NCI-H1105 treated with DMSO at 0.1 percent for 48 hours (cell line): ENCODE measurements at regions not wholly inside any gene's neighbourhood (a gene's known extent, or its start where the extent isn't known, plus 50 kb on each side); places are given as distances from the start of the nearest gene placed in this dataset.

ENCODE experiments used
- DNase-seq: peaks from one replicate; lab custom pipeline; 2025; lab: John Stamatoyannopoulos, UW

DNA sequence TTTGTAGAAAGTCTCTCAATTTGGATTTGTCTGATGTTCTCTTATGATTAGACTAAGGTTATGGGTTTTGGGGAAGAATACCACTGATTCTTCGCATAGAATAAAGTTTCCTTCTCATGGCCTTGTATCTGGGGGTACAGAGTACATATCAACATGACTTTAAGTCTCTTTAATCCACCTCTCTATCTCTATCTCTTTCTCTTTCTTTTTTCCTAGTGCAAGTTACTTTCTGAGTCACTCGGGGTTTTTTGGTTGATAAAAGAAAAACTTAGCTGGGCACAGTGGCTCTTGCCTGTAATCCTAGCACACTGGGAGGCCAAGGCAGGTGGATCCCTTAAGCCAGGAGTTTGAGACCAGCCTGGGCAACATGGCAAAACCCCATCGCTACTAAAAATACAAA, 100.1 kb upstream of the MAP4K3 start:
- no peak for DNase-seq

DNA sequence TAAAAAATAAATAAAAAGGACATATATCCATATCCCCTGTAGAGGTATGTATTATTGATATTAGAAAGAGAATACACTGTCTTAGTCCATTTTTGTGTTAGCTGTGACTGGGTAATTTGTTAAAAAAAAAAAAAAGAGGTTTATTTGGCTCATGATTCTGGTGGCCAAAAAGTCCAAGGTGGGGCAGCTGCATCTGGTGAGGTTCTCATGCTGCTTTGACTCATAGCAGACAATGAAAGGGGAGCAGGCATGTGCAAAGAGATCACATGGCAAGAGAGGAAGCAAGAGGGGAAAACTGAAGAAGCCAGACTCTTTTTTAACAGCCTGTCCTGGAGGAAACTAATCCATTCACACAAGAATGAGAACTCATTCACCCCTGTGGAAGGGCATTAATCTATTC, 101.6 kb upstream of the MAP4K3 start:
- no peak for DNase-seq

DNA sequence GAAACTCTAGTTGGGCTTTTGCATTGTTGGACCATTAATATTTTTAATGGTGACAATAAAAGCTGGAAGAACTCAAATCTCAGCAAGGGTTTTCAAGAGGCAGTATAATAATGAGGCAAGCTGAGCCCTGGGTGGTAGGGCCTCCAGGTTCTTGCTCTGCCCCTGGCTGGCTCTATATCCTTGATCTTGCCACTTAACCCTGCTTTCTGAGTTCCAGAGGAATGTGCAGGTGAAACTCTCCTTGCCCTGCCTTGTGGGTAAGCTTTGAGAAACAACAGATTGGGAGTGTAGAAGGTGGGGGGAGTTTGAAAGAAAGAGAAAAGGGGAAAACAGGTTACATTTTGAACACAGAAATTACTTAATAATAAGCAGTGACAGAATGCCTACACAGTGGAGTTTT, 103.3 kb upstream of the MAP4K3 start:
- DNase-seq: no peak

DNA sequence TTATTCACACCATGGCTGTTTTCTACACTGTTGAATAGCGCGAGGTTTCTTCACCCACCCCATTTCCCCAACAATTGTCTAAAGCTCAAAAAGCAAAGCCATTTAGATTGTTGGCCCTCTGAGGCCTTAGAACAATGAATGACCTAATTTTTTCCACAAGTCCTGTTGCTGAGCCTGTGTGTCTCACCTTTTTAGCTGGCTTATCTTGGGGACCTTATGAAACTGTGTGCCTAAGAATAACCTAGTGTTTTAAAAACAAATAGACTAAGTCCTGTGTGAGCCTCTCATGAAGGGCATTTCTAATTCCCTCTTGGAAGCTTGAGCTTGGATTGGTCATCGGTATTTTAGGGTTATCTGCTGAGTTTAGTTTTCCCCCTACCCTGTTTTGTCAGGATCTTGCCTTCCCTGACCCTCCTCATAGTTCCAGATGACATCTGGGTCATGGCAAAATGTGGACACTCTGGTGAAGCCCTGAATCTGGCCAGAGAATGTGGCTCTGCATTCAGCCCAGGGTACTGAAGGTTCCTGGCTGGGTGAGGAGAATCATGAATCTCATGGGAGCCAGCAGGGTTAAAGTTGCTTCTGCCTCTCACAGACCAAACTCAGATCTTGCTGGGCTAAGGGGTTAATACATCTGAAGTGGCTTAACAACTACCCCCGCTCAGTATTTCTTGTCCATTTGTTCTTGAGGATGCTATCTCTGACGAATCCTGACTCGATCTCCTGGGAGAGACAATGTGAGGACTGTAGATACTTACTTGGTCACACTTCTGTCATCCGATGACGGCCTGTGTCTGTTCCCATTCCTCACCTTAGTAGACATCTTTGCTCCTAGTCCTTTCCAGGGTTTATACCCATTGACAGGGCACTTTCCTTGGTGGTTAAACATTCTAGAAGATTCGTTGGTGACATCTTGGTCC, 104.2 kb upstream of the MAP4K3 start:
- DNase-seq: no peak

GRCh38 chr2:39542523-39542922, 105.4 kb upstream of the MAP4K3 start:
- DNase-seq: no peak

GRCh38 chr2:39545957-39546356, 108.9 kb upstream of the MAP4K3 start:
- no peak for DNase-seq

- DNase-seq: no peak
These were observed 109.3 kb upstream of the MAP4K3 start for GRCh38 chr2:39546409-39546808.

DNA sequence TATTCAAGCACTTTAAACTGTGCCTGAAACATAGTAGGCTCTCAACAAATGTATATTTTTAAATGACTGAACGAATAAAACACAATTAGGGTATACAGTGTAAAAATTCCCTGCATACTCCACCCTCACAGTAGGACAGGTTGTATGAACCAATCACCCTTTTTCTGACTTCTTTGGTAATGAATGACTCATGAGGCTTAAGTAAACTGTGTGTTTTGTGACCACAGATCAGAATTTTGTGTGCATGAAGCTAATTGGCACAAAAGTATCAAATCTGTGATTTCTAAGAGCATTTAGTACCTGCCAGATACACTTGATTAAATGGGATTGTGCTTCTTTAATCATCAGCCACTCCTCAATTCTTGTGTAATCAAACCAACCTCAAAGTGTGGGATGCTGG, 109.9 kb upstream of the MAP4K3 start:
- no peak for DNase-seq

- DNase-seq: no peak
These were observed 111.0 kb upstream of the MAP4K3 start for GRCh38 chr2:39547811-39548719.

- no peak for DNase-seq
These were observed 111.9 kb upstream of the MAP4K3 start for GRCh38 chr2:39549000-39549399.

DNA sequence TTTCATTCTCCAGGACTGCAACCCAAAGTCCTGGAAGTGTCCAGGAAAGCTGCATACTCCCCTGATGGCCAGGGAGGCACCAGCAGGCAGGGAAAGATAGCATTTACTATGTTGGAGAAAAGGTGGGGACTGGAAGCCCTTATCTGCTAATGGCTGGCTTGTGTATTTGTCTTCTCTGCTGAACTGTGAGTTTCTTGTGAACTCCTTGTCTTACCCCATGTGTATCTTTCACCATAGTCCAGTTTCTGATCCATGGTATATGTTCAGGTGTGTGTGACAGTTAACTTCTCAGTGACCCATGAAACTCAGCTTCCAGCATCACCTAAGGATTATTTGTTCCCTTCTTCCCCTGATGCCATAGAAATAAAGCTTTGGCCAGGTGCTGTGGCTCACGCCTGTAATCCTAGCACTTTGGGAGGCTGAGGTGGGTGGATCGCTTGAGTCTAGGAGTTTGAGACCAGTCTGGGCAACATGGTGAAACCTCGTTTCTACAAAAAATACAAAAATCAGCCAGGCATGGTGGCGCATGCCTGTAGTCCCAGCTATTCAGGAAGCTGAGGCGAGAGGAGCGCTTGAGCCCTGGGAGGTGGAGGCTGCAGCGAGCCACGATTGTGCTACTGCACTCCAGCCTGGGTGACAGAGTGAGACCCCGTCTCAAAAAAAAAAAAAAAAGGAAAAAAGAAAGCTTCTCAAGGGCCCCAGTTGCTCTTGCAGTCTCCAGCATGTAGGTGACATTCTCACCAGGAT, 112.8 kb upstream of the MAP4K3 start:
- no peak for DNase-seq

DNA sequence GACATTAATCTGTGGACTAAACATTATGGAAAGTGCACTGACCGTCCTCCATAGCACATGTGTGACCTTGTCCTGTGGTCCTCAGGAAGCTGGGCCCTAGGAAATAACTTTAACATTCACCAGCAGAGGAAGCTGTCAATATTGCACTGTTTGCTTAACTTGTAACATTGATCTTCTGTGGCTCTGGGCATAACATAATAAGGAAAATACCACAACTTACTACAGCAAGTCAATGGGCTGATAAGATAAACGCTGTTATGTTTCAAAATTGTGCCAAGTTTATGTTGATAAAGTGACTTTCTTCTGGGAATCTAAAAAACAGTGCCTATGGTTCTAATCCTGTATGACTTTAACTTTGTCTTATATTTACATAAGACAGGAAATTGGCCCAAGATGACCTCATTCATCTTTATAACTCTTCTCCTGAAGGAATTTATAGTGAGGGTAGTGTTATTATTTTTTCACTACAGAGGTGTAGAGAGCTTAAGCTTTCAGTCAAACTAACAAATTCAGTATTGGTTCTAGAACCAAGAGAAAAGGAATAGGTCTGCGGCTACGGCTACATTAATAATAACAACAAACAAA, 113.7 kb upstream of the MAP4K3 start:
- no peak for DNase-seq

- DNase-seq: no peak
These were observed 106.8 kb upstream of the TMEM178A start for GRCh38 chr2:39558906-39559305.

GRCh38 chr2:39563572-39563971, 102.1 kb upstream of the TMEM178A start:
- no peak for DNase-seq

- DNase-seq: no peak
These were observed 98.2 kb upstream of the TMEM178A start for GRCh38 chr2:39567507-39567906.

DNA sequence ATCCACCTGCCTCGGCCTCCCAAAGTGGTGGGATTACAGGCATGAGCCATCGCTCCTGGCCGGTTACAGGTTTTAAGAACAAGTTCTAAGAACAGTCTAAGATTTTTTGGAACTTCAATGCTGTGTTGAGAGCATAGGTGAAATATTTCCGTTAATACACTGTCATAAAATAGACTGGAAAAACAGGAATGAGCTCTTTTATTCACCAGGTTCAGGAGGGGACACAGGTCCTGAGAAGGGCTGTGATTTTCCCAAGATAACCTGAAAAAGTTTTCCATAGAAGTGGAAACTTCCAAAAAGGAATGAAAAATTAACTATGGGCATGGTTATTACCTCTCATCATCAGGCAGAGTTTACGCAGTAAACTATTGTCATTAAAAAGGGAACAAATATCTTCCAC, 97.6 kb upstream of the TMEM178A start:
- no peak for DNase-seq

DNA sequence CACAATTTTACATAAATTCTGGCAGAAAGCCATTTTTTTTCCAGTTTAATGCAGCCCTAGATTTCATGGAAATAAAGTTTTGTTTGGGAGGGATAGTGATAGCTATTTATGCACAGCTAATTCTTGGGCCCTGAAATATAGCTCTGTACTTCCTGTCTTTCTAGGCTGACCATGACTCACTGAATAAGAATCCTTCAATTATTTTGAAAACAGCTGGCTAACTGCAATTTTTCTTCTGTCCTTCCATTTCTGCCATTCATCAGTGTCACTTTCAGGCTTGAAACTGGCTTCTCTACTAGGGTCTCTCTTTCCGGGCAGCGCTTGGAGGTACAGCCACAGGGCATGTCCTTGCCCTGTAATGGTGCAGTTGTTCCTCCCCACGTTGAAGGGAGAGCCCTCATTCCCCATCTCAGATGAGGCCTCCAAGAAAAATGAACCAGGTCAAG, 97.1 kb upstream of the TMEM178A start:
- no peak for DNase-seq

DNA sequence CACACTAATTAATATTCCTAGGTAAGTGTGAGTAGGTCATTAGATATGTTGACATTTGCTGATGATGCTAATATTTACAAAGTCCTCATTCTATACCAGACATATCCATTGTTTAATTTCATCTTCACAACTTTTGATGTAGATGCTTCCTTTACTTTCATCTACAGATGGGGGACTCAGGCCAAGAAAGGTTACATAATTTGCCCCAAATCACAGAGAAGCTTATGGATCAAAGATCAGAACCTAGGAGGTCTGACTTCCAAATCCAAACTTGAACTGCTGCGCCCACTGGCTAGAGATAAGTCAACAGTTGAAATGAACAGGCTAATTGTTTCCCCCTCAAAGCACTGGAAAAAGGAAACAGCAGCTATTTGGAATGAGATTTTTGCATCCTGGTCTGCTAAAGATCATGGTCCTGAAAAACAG, 95.6 kb upstream of the TMEM178A start:
- DNase-seq: no peak

DNA sequence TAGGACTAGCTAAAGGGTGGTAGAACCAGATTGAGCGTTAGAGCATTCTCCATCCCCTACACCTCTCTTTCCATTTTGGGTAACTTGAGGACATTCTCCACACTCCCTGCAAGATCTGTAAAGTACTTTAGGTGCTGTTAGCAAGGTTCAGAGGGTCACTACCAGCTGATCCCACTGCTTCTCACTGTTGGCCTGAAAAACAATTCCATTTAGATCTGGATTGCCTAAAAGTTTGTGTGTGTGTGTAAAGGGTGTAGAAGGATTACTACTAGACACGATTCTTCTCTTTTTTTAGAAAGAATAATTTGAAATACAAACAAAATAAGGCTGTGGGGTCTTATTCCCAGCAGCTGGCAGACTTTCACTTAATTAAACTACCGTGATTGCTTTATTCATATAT, 95.1 kb upstream of the TMEM178A start:
- no peak for DNase-seq

GRCh38 chr2:39571111-39571731, 94.5 kb upstream of the TMEM178A start:
- no peak for DNase-seq

GRCh38 chr2:39573276-39573675, 92.4 kb upstream of the TMEM178A start:
- DNase-seq: no peak
